NCI-H1436 (cell line): ENCODE measurements at regions not wholly inside any gene's neighbourhood (a gene's known extent, or its start where the extent isn't known, plus 50 kb on each side); places are given as distances from the start of the nearest gene placed in this dataset.
A peak's percentile ranks its signal among the peaks of the same experiment; 100 is the strongest.
"Not testable (repeated sequence)": the region's sequence is repeated elsewhere in the genome, so short reads cannot be mapped to it uniquely, and the experiment has no call there.

ENCODE experiments used
- DNase-seq: peaks from one replicate; lab custom pipeline; 2025; lab: John Stamatoyannopoulos, UW

DNA sequence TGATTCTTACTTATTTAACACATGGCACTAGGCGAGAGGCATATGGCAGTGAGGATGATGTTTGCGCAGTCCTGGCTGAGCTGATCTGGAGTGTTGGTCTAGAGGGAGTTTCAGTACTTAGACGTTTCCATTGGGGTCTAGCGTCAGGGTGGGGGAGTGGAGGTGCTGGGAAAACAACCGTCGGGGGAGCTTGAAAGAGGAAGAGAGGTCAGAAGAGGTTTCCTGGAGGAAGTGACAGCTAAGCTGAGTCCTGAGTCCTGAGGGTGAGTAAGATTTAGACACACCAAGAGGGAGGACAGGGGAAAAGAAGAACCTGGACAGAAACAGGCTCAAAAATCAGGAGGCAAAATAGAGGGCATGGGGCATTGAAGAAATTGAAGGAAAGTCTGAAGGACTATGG is 81.4 kb downstream of the ALOX5AP start:
- DNase-seq: no peak

DNA sequence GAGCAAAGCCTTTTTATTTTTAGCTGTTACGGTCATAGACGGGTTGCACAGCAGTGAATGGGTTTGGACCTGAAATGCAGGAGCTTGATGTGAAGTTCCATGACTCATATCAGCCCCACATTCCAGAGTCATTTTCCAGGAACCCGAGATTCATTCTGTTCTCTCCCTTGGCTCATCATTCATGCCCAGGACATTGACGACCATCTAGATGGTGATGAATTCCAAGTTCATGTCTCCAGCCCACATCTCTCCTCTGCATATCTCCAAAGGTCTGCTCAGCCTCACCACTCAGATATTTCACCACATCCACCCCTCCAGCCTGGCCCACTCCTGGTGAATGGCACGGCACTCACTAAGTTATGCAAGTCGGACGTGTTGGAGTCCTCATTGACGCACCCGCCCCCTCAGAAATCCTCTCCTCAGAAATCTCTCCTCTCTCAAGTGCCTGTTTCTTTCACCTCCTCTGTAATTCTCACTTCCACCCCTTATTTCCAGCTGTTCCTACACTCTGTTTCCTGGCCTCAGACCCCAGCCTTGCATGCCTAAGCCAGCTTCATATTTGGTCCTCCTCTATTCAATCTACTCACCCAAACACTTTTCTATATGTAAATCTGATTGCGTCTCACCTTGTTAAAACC is 83.1 kb downstream of the ALOX5AP start:
- DNase-seq: no peak

DNA sequence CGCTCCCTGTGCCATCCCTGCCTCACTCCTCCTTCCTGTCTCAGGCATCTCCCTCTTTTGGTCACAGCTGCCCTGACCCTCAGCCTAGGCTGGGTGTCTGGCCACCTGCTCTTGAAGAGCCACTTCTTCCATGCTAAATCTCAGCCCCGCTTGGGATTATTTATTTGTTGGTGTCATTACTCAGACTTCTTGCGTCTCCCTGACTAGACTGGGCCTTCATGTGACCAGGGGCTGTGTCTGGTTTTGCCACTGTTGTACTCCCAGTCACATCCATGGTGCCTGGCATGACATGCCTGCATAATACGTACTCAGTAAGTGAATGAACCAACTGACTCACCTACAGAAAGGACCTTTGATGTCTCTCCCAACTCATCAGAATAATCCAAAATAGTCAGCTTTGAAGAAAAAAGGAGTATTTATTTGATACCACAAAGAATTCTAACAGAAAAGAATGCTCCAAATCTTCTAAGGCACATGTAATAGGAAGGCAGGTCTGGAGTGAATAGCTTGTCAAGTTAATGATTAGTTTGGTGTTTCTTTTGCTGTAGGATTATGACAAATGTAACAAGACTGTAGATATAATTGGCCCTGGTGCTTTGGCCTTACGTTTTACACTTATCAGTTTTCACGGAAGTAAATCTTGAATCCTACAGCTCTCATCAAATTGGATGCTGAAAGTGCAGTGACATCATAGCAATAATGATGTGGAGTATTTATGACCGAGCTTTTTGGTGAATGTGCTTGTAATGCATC is 84.0 kb downstream of the ALOX5AP start:
- DNase-seq: no peak

DNA sequence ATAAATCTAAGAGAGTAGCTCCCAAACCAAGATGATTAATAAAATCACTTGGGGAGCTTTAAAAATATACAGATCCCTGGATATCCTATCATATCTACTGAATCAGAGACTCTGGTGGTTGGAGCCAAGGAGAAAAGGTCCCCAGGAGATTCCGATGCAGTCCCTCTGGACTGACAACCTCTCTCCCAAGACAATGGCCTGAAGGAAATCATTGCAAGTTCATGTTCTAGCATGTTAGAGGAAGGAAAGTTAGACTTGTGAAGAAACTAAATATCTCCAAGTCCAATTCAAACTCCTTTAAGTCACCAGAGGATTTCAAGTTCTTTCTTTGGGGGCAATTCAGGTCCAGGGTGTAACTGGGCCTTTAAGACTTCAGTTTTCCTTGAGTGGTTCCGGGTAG is 84.7 kb upstream of the MEDAG start:
- no peak for DNase-seq

DNA sequence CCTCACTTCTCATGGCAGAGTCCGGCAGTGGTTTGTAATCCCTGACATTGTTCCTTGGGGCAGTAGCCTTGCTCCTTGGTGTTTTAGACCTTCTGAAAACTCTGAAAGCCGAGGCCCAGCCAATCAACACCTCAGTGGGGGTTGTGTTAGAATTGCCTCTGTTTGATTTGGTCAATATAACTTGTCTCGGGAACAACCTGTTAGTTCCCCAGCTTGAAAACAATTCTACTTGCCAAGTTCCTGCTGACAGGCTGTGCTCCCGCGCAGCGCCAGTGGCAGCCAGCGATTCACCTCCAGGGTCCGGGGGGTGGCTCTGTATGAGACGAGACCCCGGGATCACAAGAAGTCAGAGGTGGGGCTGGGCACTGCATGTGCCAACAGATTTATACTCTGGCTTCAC is 81.4 kb upstream of the MEDAG start:
- DNase-seq: no peak

DNA sequence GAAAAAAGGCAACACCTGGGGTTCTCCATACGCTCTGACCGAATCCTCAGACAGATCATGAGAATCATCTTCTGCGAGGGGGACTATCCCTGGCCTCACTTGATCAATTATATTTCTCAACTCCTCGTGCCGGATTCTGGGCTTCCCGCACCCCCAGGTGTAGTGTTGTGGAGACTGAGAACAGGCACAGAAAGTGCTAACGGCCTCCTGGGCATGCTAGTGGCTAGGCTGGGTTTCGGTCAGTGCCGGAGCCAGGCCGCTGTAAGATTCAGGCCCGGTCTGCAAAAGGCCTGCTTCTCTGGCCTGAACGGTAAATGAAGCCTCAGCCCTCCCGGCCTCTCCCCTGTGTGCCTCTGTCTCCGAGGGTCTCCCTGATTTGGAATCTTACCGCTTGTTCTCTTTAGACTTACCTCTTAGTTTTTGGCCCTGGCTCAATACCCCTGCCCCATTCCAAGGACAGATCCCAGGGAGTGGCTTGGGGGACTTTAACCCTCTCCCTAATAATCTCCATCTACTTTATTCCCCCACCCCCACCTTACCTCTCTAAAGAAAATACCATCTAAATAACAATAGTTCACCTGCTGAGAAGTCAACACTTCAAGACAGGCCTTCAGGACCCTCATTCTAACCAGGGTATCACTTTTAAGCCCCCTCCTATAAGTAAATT is 79.0 kb upstream of the MEDAG start:
- DNase-seq: no peak

DNA sequence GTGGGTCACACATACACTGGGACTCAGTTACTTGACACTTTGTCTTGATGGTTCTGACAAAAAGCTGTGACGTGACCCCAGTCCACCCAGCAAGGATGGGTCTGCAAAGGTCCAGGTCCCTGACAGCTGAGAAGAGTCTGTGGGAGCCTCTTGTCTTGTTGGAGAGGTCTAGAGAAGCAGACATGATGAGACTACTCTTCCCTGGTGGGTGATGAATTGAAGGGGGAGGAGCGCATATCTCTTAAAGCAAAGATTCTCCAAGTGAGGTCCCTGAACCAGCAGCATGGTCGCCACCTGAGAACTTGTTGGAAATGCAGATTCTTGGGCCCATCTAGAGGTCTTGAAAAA is 78.5 kb upstream of the MEDAG start:
- DNase-seq: no peak

DNA sequence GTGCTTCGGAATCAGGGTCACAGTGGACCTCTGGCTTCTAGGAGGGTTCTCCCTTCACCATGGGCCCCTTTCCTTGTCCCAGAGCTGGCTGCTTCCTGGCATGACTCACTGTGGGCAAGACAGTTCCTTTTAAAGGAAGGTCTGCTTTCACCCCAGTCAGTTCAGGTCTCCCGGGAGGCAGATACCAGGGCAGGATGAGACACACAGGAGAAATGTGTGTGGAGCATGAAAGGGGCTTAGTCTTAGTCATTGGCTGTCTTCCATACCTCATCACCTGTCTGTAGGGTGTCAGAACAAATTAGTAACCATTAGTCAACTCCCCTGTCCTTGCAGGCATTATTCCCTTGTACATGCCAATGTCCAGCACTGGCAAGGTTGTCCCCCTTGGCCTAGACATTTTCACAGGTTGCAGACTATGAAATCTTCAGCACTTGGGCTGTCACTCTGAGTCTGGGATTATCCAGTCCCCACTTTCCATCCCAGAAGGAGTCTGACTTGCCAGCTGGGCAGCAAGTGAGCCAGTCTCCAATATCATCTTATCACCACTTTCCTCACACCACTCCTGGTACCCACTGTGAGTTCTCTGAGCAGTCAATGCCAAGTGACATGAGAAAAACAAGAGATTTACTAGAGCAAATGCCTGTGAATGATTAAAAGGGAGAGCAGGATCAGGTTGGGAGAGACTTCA is 76.8 kb upstream of the MEDAG start:
- no peak for DNase-seq

DNA sequence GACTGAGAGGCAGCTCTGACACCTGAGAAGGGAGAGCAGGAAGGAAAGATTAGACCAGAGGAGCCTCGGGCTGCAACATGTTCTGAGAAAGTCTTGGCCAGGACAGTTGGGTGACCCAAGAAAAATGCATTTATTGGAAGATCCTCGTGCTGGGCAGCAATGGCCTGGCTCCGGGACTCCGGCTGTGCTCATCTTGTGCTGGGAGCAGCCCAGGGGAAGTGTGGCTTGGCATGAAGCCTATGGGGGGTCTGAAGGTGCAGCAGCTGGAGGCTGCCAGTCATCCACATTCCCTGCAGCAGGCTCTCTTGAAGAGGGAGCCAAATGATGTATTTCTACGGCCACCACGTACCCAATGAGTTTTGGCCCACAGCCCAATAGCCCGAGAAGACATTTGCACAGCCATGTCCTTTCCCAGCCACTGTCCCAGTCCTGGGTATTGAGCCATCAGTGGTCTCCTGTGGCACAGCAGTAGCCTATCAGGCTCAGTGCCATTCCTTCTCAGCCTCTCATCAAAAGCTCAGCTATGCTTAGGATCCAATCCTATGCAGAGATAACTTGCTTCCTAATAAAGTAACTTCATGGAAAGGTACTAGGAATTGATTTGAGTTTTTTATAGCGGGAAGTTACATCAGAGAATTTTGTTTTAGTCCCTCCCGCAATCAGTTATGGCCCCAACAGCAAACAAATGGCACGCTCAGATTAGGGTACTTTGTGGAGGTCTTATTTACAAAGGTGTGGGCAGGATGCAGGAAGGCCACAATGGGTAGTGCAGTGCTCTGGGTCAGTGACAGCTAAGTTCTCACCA is 76.0 kb upstream of the MEDAG start:
- no peak for DNase-seq

DNA sequence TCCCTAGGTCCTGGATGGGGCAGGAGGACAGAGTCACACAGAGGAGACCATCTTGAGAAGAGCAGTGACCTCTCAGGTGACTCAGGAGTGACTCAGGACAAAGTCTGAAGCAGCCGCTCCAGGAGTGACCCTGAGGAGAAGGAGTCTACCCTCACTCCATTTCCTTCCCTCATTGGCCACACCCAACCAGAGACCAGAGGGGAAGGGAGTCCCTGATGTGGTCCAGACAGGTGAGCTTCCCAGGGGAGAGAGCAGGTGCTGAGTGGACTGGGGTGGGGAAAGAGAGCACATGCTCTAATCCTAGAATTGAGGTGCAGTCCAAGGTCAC is 75.5 kb upstream of the MEDAG start:
- DNase-seq: no peak

DNA sequence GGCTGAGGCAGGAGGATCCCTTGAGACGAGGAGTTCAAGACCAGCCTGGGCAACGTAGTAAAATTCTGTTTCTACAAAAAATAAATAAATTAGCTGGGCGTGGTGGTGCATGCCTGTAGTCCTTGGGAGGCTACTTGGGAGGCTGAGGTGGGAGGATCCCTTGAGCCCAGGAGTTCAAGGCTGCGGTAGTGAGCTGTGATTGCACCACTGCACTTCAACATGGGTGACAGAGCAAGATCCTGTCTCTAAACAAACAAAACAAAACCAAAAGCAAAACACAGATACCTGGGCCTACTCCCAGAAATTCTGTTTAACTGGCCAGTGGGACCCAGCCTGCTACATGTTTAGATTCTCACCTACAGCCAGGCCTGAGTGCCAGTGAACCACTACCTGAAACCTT is 74.6 kb upstream of the MEDAG start:
- no peak for DNase-seq

DNA sequence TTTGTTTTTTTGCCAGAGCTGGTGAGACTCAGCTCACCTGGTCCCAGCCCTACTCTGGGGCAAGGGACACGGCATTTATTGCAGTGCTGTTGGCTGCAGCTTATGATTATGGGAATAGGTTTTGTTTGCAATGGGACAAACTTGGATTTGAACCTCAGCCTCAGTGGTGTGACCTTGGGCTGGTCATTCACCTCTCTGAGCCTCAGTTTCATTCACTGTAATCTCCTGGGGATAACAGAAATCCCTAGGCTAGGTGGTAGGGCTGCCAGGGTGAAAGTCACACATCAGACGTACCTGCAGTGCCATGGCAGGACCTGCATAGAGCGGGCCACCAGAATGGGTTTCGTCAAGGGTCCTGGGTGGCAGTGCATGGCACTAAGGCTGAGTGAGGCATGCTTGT is 73.7 kb upstream of the MEDAG start:
- DNase-seq: no peak

DNA sequence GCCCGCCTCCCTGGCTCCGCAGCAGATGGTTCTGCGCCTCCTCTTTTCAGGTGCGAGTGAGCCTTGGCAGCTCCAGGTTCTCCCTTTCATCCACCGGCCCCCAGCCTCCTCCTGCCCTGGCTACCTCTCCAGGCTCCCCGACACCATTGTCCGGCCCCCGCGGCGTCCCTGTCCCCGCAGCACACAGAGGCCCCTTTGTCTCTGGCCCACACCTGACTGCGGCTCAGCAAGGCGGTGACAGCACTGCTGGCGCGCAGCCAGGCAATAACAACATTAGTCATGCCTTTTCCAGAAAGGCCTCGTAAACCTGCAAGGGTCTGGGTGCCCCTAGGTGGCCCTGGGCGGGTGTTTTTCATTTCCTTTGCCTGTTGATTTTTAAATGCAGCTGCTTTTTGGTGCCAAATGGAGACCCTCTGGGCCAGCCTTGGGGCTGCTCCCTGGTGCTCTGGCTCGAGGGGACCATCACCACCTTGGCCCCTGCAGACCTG is 73.2 kb upstream of the MEDAG start:
- peak; percentile 71 for DNase-seq

DNA sequence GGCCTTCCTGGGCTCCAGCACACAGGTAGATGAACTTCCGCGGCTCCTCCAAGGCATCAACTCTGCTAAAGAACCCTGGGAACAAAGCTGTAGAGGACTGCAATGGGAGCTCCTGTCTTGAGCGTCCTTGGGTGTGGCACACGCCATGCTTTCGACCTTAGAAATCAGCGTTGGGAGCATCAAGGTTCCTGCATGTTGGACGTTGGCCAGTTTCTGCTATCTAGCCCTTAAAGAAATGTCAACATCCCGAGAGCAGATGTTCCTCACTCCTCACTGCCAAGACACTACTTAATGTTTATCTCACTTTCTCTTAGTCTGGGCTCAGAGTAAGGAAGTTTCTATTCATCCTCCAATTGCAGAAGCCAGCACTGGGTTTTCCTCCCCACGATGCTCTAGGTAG is 70.6 kb upstream of the MEDAG start:
- DNase-seq: no peak

DNA sequence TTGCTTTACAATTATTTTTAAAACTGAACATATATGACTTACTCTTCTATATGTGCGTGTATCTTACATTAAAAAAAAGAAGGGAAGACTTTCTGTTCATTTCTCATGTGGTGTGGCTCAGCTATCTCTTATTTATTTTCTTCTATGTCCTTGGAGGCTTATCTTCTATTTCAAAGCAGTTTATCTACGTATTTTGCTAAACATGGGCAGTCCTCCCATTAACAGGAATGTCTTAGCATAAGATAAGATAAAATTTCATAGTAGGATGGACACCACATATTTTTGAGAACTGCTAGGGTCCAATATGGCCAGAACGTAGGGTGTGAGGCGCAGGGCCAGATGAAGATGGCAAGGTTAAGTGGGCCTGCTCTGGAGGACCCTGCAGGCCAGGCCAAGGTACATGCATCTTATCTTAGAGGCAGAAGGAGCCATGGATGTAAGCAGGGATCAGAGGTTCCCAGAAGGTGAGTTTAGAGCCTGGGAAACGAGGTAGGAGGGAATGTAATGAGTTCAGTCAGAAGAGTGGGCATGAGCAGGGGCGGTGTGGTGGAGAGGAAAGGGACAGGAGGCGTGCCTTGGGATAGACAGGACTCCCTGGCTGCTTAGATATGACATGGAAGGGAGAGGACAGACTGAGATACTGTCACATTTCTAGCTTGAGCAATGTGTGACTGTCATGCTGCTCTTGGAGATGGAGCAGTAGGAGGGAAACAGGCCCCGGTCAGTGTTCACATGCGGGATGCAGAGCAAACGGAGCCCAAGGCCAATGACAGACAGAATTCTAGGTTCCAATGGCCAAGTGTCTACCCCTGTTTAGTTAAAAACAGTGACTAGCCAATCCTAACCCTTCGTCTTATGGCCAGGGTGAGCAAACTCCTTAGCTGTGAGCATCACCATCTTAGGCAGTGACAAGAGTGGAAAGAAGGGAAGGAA is 68.6 kb upstream of the MEDAG start:
- no peak for DNase-seq

DNA sequence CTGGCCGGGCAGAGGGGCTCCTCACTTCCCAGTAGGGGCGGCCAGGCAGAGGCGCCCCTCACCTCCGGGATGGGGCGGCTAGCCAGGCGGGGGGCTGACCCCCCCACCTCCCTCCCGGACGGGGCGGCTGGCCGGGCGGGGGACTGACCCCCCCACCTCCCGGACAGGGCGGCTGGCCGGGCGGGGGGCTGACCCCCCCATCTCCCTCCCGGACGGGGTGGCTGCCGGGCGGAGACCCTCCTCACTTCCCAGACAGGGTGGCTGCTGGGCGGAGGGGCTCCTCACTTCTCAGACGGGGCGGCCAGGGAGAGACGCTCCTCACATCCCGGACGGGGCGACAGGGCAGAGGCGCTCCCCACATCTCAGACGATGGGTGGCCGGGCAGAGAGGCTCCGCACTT is 66.4 kb upstream of the MEDAG start:
- DNase-seq: not testable (repeated sequence)

DNA sequence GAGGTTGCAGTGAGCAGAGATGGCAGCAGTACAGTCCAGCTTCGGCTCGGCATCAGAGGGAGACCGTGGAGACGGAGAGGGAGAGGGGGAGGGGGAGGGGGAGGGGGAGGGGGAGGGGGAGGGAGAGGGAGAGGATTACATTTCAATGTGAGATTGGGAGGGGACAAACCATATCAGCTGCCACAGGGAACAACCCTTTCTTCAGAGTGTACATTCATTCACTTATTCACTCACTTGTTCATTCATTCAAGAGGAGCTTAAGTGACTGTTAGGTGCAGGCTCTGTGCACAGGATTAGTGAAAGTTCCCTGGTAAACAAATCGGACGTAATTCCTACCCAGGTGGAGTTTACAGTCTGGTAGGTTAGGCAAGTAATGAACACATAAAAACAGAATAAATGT is 65.6 kb upstream of the MEDAG start:
- DNase-seq: no peak

DNA sequence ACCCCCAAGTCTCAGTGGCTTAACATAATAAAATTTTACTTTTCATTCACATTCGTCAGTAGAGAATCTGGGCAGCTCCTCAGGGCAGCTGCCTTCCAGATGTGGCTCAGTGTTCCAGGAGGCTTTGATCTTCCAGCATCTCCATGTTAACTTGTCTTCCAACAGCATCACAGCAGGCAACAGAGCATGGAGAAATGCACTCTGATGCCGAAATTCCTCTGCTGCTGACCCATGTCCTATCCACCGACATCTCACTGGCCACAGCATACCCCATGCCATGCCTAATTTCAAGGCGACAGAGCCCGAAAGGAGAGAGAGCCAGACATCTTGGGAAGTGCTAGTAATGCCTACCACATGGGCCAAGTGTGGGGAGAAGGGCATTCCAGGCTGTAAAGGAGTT is 64.9 kb upstream of the MEDAG start:
- no peak for DNase-seq

DNA sequence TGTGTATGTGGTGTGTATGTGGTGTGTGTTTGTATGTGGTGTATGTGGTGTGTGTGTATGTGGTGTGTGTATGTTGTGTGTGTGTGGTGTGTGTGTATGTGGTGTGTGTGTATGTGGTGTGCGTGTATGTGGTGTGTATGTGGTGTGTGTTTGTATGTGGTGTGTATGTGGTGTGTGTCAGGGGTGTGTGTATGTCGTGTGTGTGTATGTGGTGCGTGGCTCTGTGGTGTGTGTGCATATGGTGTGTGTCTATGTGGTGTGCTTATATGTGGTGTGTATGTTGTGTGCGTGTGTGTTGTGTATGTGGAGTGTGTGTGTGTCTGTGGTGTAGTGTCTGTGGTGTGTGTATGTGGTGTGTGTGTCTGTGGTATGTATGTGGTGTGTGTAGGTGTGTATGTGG is 62.5 kb upstream of the MEDAG start:
- no peak for DNase-seq

DNA sequence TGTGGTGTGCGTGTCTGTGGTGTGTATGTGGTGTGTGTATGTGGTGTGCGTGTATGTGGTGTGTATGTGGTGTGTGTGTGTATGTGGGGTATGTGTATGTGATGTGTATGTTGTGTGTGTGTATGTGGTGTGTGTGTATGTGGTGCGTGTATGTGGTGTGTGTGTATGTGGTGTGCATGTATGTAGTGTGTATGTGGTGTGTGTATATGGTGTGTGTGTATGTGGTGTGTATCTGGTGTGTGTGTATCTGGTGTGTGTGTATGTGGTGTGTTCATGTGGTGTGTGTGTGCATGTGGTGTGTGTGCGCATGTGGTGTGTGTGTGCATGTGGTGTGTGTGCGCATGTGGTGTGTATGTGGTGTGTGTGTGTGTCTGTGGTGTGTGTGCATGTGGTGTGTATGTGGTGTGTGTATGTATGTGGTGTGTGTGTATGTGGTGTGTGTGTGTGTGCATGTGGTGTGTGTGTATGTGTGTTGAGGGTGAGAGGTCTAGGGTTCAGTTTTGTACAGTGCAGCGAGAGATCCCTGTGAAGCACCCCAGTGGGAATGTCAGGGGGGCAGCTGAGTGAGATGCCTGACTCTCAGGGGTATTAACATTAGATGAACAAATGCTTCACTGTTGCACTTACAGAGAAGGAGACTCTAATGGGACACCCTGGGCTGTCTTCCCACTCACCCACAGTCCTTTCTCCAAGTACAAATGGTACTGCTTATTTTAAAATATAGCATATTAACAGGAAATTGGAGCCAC is 61.3 kb upstream of the MEDAG start:
- DNase-seq: no peak
